Smooth muscle cell (in vitro differentiated cells): ENCODE measurements at regions not wholly inside any gene's neighbourhood (a gene's known extent, or its start where the extent isn't known, plus 50 kb on each side); places are given as distances from the start of the nearest gene placed in this dataset.

Experiments used
- DNase-seq: peaks from one replicate; lab custom pipeline; 2025; ENCODE audit not compliant: unreplicated experiment; lab: John Stamatoyannopoulos, UW
- H2AFZ ChIP-seq: fragments of 200-600 bp; sonication (generic); 2 replicates; pipeline ENCODE4 v1.6.0; 2016; ENCODE audit warnings: antibody characterized with exemption, low read depth, mild to moderate bottlenecking
- H3F3A ChIP-seq: fragments of 200-600 bp; sonication (generic); 2 replicates; pipeline ENCODE4 v1.6.0; 2017; ENCODE audit warnings: antibody characterized with exemption, low read depth
- H3K27ac ChIP-seq: fragments of 200-600 bp; sonication (generic); 2 replicates; pipeline ENCODE4 v1.5.1; 2016; ENCODE audit warnings: low read depth, mild to moderate bottlenecking
- H3K27me3 ChIP-seq: fragments of 200-600 bp; sonication (generic); 2 replicates; pipeline ENCODE4 v1.6.1; 2016; ENCODE audit warnings: low read depth, mild to moderate bottlenecking
- H3K36me3 ChIP-seq: fragments of 200-600 bp; sonication (generic); 2 replicates; pipeline ENCODE4 v1.5.1; 2016; ENCODE audit warnings: low read depth
- H3K4me1 ChIP-seq: fragments of 200-600 bp; sonication (generic); 2 replicates; pipeline ENCODE4 v1.5.1; 2016; ENCODE audit warnings: low read depth
- H3K4me2 ChIP-seq: fragments of 200-600 bp; sonication (generic); 2 replicates; pipeline ENCODE4 v1.6.0; 2016; ENCODE audit warnings: mild to moderate bottlenecking
- H3K4me3 ChIP-seq: fragments of 200-600 bp; sonication (generic); 2 replicates; pipeline ENCODE4 v1.5.1; 2016; ENCODE audit warnings: mild to moderate bottlenecking
- H3K79me2 ChIP-seq: fragments of 200-600 bp; sonication (generic); 2 replicates; pipeline ENCODE4 v1.6.0; 2016; ENCODE audit warnings: low read depth, mild to moderate bottlenecking
- H3K9ac ChIP-seq: fragments of 200-600 bp; sonication (generic); 2 replicates; pipeline ENCODE4 v1.6.0; 2016; ENCODE audit warnings: low read depth
- H3K9me3 ChIP-seq: fragments of 200-600 bp; sonication (generic); replicated peaks from 2 replicates; pipeline ENCODE4 v1.5.1; 2016; ENCODE audit warnings: low read depth
- H4K20me1 ChIP-seq: fragments of 200-600 bp; sonication (generic); 2 replicates; pipeline ENCODE4 v1.6.0; 2016; ENCODE audit warnings: low read depth
- CTCF ChIP-seq: fragments of 200-600 bp; sonication (generic); IDR thresholded peaks from 2 replicates; pipeline ENCODE4 v1.5.1; 2017; ENCODE audit warnings: borderline replicate concordance, mild to moderate bottlenecking, antibody characterized with exemption; ENCODE audit not compliant: insufficient read depth, poor library complexity, severe bottlenecking
- WGBS: methylation state at CpG from one replicate; pipeline ENCODE4 v1.1.7; 2016; ENCODE audit warnings: low lambda C conversion rate; 5-methylcytosine and 5-hydroxymethylcytosine counted together

- Histone ChIP-seq H3K9me3 (no peaks in the 10 kb centered on the region), H3F3A (no peaks in the 10 kb centered on the region), H3K27ac (no peak overlapping the region), H3K9ac (no peak overlapping the region), H2AFZ (no peak overlapping the region), H3K4me1 (no peaks in the 10 kb centered on the region), H3K4me3 (no peak overlapping the region), H3K79me2 (no peaks in the 10 kb centered on the region), H4K20me1 (no peaks in the 10 kb centered on the region), H3K27me3 (no peaks in the 10 kb centered on the region), H3K36me3 (no peaks in the 10 kb centered on the region), H3K4me2 (no peak overlapping the region)
- WGBS, result 94% methylated on average over 4 of the region's 4 CpGs
- TF ChIP-seq CTCF, result no peak
- no peak for DNase-seq
Observed at GRCh38 chr2:18440777-18441176, 119.7 kb downstream of the RDH14 start.

- Histone ChIP-seq H3K9me3 (no peaks in the 10 kb centered on the region), H4K20me1 (no peaks in the 10 kb centered on the region), H3K79me2 (no peaks in the 10 kb centered on the region), H3K4me3 (no peak overlapping the region), H3F3A (no peaks in the 10 kb centered on the region), H3K4me2 (no peak overlapping the region), H3K27ac (no peak overlapping the region), H3K27me3 (no peaks in the 10 kb centered on the region), H3K9ac (no peak overlapping the region), H3K4me1 (no peaks in the 10 kb centered on the region), H3K36me3 (no peaks in the 10 kb centered on the region), H2AFZ (no peak overlapping the region)
- DNase-seq, result no peak
- WGBS, result 96% methylated on average over 6 of the region's 6 CpGs
- TF ChIP-seq CTCF, result no peak
Observed at GRCh38 chr2:18440141-18440661, 120.3 kb downstream of the RDH14 start.

- Histone ChIP-seq H3K79me2 (no peaks in the 10 kb centered on the region), H4K20me1 (no peaks in the 10 kb centered on the region), H3F3A (no peaks in the 10 kb centered on the region), H3K27ac (no peak overlapping the region), H3K4me1 (no peaks in the 10 kb centered on the region), H3K9ac (no peak overlapping the region), H3K27me3 (no peaks in the 10 kb centered on the region), H3K4me3 (no peak overlapping the region), H2AFZ (no peak overlapping the region), H3K9me3 (no peaks in the 10 kb centered on the region), H3K36me3 (no peaks in the 10 kb centered on the region), H3K4me2 (no peak overlapping the region)
- TF ChIP-seq CTCF, result no peak
- whole genome bisulfite sequencing, result 91% methylated on average over 3 of the region's 3 CpGs
- no peak for DNase-seq
Observed at GRCh38 chr2:18439716-18440115, 120.7 kb downstream of the RDH14 start.

GRCh38 chr2:18437909-18438308 lies 122.5 kb downstream of the RDH14 start:
- Histone ChIP-seq H3K4me3 (no peak overlapping the region), H3K4me2 (no peak overlapping the region), H4K20me1 (no peaks in the 10 kb centered on the region), H2AFZ (no peak overlapping the region), H3K36me3 (no peaks in the 10 kb centered on the region), H3K79me2 (no peaks in the 10 kb centered on the region), H3K9ac (no peak overlapping the region), H3K9me3 (no peaks in the 10 kb centered on the region), H3K27ac (no peak overlapping the region), H3F3A (no peaks in the 10 kb centered on the region), H3K4me1 (peaks cover 4% of the 10 kb centered on the region), H3K27me3 (no peaks in the 10 kb centered on the region)
- no peak for DNase-seq
- TF ChIP-seq CTCF, result no peak
- 95% methylated on average over 2 of the region's 2 CpGs for WGBS
